ENCODE measurements at regions not wholly inside any gene's neighbourhood (a gene's known extent, or its start where the extent isn't known, plus 50 kb on each side); places are given as distances from the start of the nearest gene placed in this dataset.

- TF ChIP-seq CTCF (IDR thresholded peaks at IDR 0.05), result no peak
- no peak for TF ChIP-seq ZFX (IDR thresholded peaks at IDR 0.05; ENCODE audit: borderline replicate concordance)
These were observed 408.8 kb downstream of the PLA2G4A start for GRCh38 chr1:187237542-187237941.

Measured in 22Rv1 (cell line).